SK-N-MC (cell line): ENCODE measurements at regions not wholly inside any gene's neighbourhood (a gene's known extent, or its start where the extent isn't known, plus 50 kb on each side); places are given as distances from the start of the nearest gene placed in this dataset.

ENCODE experiments used
- DNase-seq: peaks from one replicate; pipeline ENCODE4 v3.0.0-alpha.2; 2011; ENCODE audit warnings: low read depth, low spot score
- H3K27ac ChIP-seq: fragments of 200-600 bp; sonication (generic); 2 replicates; pipeline ENCODE4 v1.5.1; 2016; ENCODE audit warnings: mixed run types
- H3K36me3 ChIP-seq: fragments of 200-600 bp; sonication (generic); 2 replicates; pipeline ENCODE4 v1.6.1; 2017; ENCODE audit warnings: antibody characterized with exemption, low read length, mixed read lengths; ENCODE audit not compliant: insufficient read depth
- H3K4me3 ChIP-seq: fragments of 200-600 bp; sonication (generic); 2 replicates; pipeline ENCODE4 v1.5.1; 2016
- H3K9ac ChIP-seq: fragments of 200-600 bp; sonication (generic); 2 replicates; pipeline ENCODE4 v1.8.0; 2017; ENCODE audit warnings: mixed run types, mixed read lengths; ENCODE audit not compliant: insufficient read length
- H3K9me3 ChIP-seq: fragments of 200-600 bp; sonication (generic); 2 replicates; pipeline ENCODE4 v1.6.1; 2017; ENCODE audit warnings: low read depth, mild to moderate bottlenecking, antibody characterized with exemption, low read length, moderate library complexity, mixed read lengths
- EZH2 ChIP-seq: fragments of 200-600 bp; sonication (generic); IDR thresholded peaks from one replicate; pipeline ENCODE4 v1.6.1; 2017; ENCODE audit warnings: antibody characterized with exemption
- FOXP2 ChIP-seq: optimal IDR thresholded peaks from 2 replicates; pipeline ENCODE3; 2011; ENCODE audit warnings: mild to moderate bottlenecking, moderate library complexity; ENCODE audit not compliant: insufficient read depth; ENCODE audit errors: extremely low read length, control extremely low read depth
- POLR2AphosphoS5 ChIP-seq: IDR thresholded peaks from 2 replicates; pipeline ENCODE4 v1.6.1; 2012; ENCODE audit warnings: mild to moderate bottlenecking, low read depth, low read length, borderline replicate concordance

- Histone ChIP-seq H3K9ac (no peak overlapping the region), H3K9me3 (no peaks in the 10 kb centered on the region), H3K4me3 (no peak overlapping the region), H3K27ac (no peak overlapping the region), H3K36me3 (no peaks in the 10 kb centered on the region)
- DNase-seq = no peak
- no peak for TF ChIP-seq EZH2
- no peak for TF ChIP-seq FOXP2
- TF ChIP-seq POLR2AphosphoS5 = no peak
Observed at GRCh38 chr2:238786792-238787490, 60.9 kb upstream of the TWIST2 start.

GRCh38 chr2:238787501-238787900, 60.4 kb upstream of the TWIST2 start:
- TF ChIP-seq POLR2AphosphoS5 (no peak), EZH2 (no peak), FOXP2 (no peak)
- H3K36me3 ChIP-seq = no peaks in the 10 kb centered on the region
- H3K9me3 ChIP-seq = no peaks in the 10 kb centered on the region
- no peak overlapping the region for H3K4me3 ChIP-seq
- no peak overlapping the region for H3K9ac ChIP-seq
- no peak for DNase-seq
- no peak overlapping the region for H3K27ac ChIP-seq

- H3K4me3 ChIP-seq = no peak overlapping the region
- no peak overlapping the region; the same call in 1 of the 2 replicates for H3K27ac ChIP-seq
- H3K36me3 ChIP-seq = no peaks in the 10 kb centered on the region
- TF ChIP-seq FOXP2 = no peak
- TF ChIP-seq EZH2 = no peak
- no peak for TF ChIP-seq POLR2AphosphoS5
- no peak overlapping the region for H3K9ac ChIP-seq
- no peak for DNase-seq
- no peaks in the 10 kb centered on the region for H3K9me3 ChIP-seq
Observed at GRCh38 chr2:238789317-238789806, 58.5 kb upstream of the TWIST2 start.

- Histone ChIP-seq H3K4me3 (peak overlapping the region; percentile 77), H3K27ac (peak overlapping the region; percentile 73), H3K9me3 (no peaks in the 10 kb centered on the region), H3K9ac (peak overlapping the region; percentile 26), H3K36me3 (no peaks in the 10 kb centered on the region)
- no peak for TF ChIP-seq FOXP2
- no peak for TF ChIP-seq POLR2AphosphoS5
- TF ChIP-seq EZH2 = no peak
- DNase-seq = peak; percentile 40
Observed at GRCh38 chr2:238790126-238790832, 57.6 kb upstream of the TWIST2 start.

- TF ChIP-seq POLR2AphosphoS5 (no peak), EZH2 (no peak), FOXP2 (no peak)
- Histone ChIP-seq H3K9me3 (no peaks in the 10 kb centered on the region), H3K9ac (peak overlapping the region; percentile 26), H3K27ac (peak overlapping the region; percentile 73; the same call in 1 of the 2 replicates), H3K4me3 (peak overlapping the region; percentile 77), H3K36me3 (no peaks in the 10 kb centered on the region)
- DNase-seq = no peak
Observed at GRCh38 chr2:238790833-238791230, 57.1 kb upstream of the TWIST2 start.

- no peaks in the 10 kb centered on the region for H3K36me3 ChIP-seq
Observed at GRCh38 chr2:238791354-238791753, 56.5 kb upstream of the TWIST2 start.

GRCh38 chr2:238793306-238793705, 54.6 kb upstream of the TWIST2 start:
- Histone ChIP-seq H3K9me3 (no peaks in the 10 kb centered on the region), H3K4me3 (no peak overlapping the region), H3K27ac (no peak overlapping the region), H3K36me3 (no peaks in the 10 kb centered on the region), H3K9ac (no peak overlapping the region)
- TF ChIP-seq EZH2 = no peak
- no peak for TF ChIP-seq FOXP2
- TF ChIP-seq POLR2AphosphoS5 = no peak
- DNase-seq = no peak

More at GRCh38 chr2:238791354-238791753, 56.5 kb upstream of the TWIST2 start:
- Histone ChIP-seq H3K27ac (no peak overlapping the region), H3K4me3 (no peak overlapping the region; the same call in 1 of the 2 replicates), H3K9me3 (no peaks in the 10 kb centered on the region), H3K9ac (no peak overlapping the region)
- TF ChIP-seq POLR2AphosphoS5 (no peak), FOXP2 (no peak), EZH2 (no peak)
- no peak for DNase-seq

- DNase-seq = no peak
- no peaks in the 10 kb centered on the region for H3K36me3 ChIP-seq
- no peak overlapping the region for H3K27ac ChIP-seq
- TF ChIP-seq EZH2 = no peak
- TF ChIP-seq FOXP2 = no peak
- no peak for TF ChIP-seq POLR2AphosphoS5
- H3K9me3 ChIP-seq = no peaks in the 10 kb centered on the region
- H3K9ac ChIP-seq = no peak overlapping the region
- no peak overlapping the region for H3K4me3 ChIP-seq
Observed at GRCh38 chr2:238793801-238794449, 54.0 kb upstream of the TWIST2 start.
